Caco-2 (cell line): ENCODE measurements at regions not wholly inside any gene's neighbourhood (a gene's known extent, or its start where the extent isn't known, plus 50 kb on each side); places are given as distances from the start of the nearest gene placed in this dataset.

Experiments
- BruUV-seq: library from RNA; stranded (reverse); fragments of 400-500 nt; replicated peaks from 2 replicates; lab custom pipeline; 2021; lab: Mats Ljungman, UMichigan
- CTCF ChIA-PET: fragments of 300-600 bp; sonication (Branson Sonifier 250); formaldehyde crosslinking; loops from one replicate; lab custom pipeline; 2022; ENCODE audit warnings: antibody characterized with exemption; lab: Charles Lee
- POLR2A ChIA-PET: fragments of 300-600 bp; sonication (Branson Sonifier 250); formaldehyde crosslinking; loops from one replicate; lab custom pipeline; 2022; ENCODE audit warnings: antibody characterized with exemption; lab: Charles Lee
- DNase-seq, 2 experiments: peaks; one replicate each; pipeline versions ENCODE4 v3.0.0 to v3.0.0-alpha.2; 2020 to 2022
- H3K27me3 ChIP-seq: replicated peaks from 2 replicates; pipeline ENCODE4 v1.6.0; 2011; ENCODE audit warnings: low read length; ENCODE audit not compliant: control insufficient read depth, insufficient read depth
- H3K36me3 ChIP-seq: 2 replicates; pipeline ENCODE4 v1.5.1; 2011; ENCODE audit warnings: low read length; ENCODE audit not compliant: control insufficient read depth, insufficient read depth
- H3K4me1 ChIP-seq: fragments of 250-450 bp; sonication (Bioruptor Pico); 2 replicates; pipeline ENCODE4 v1.5.1; 2020; ENCODE audit warnings: mild to moderate bottlenecking
- H3K4me3 ChIP-seq: 2 replicates; pipeline ENCODE4 v1.5.1; 2011; ENCODE audit warnings: low read depth, mild to moderate bottlenecking, control low read depth, low read length
- H3K9me3 ChIP-seq: fragments of 250-450 bp; sonication (Bioruptor Pico); 2 replicates; pipeline ENCODE4 v1.5.1; 2020; ENCODE audit warnings: mild to moderate bottlenecking, moderate library complexity
- H3K27ac Mint-ChIP-seq: one replicate; pipeline ENCODE4 v1.8.0; 2022; ENCODE audit warnings: mixed read lengths; ENCODE audit not compliant: unreplicated experiment
- H3K27me3 Mint-ChIP-seq: one replicate; pipeline ENCODE4 v1.8.0; 2022; ENCODE audit warnings: mixed read lengths; ENCODE audit not compliant: insufficient read depth, unreplicated experiment
- H3K36me3 Mint-ChIP-seq: one replicate; pipeline ENCODE4 v1.8.0; 2022; ENCODE audit warnings: mild to moderate bottlenecking, mixed read lengths; ENCODE audit not compliant: insufficient read depth, unreplicated experiment
- H3K4me1 Mint-ChIP-seq: one replicate; pipeline ENCODE4 v1.8.0; 2022; ENCODE audit warnings: low read depth, mixed read lengths; ENCODE audit not compliant: unreplicated experiment
- H3K4me3 Mint-ChIP-seq: one replicate; pipeline ENCODE4 v1.8.0; 2022; ENCODE audit warnings: mild to moderate bottlenecking, moderate library complexity, mixed read lengths; ENCODE audit not compliant: unreplicated experiment
- H3K9me3 Mint-ChIP-seq: one replicate; pipeline ENCODE4 v1.8.0; 2022; ENCODE audit warnings: mixed read lengths; ENCODE audit not compliant: unreplicated experiment
- CTCF ChIP-seq, 2 experiments: fragments of 200-600 bp in 1 of 2; IDR thresholded peaks; 1 replicate in 1 of 2; 2 replicates in 1 of 2; pipeline versions ENCODE4 v1.5.1 to v1.8.0; 2011 to 2022; ENCODE audit warnings: antibody characterized with exemption in 1 of 2, control low read depth in 1 of 2, inconsistent platforms in 1 of 2, low read depth in 1 of 2, low read length in 1 of 2, mild to moderate bottlenecking in 1 of 2, moderate library complexity in 1 of 2; ENCODE audit not compliant: insufficient read depth in 1 of 2, severe bottlenecking in 1 of 2, unreplicated experiment in 1 of 2
- intact Hi-C: fragments of 100-400 bp; cut with micrococcal nuclease; formaldehyde crosslinking; loops from one replicate; pipeline ENCODE4 v1.10.0; 2022; ENCODE audit not compliant: unreplicated experiment

- H3K4me3 Mint-ChIP-seq, result no peak overlapping the region
- Histone ChIP-seq H3K4me3 (no peak overlapping the region), H3K27me3 (no peaks in the 10 kb centered on the region), H3K4me1 (no peaks in the 10 kb centered on the region), H3K9me3 (no peaks in the 10 kb centered on the region), H3K36me3 (no peaks in the 10 kb centered on the region)
- H3K9me3 Mint-ChIP-seq, result no peaks in the 10 kb centered on the region
- TF ChIP-seq CTCF (IDR thresholded peaks at IDR 0.05; ENCODE audit: insufficient read depth in 1 of 2, low read depth in 1 of 2, low read length in 1 of 2, severe bottlenecking in 1 of 2, unreplicated experiment in 1 of 2), result no peak
- H3K4me1 Mint-ChIP-seq, result no peaks in the 10 kb centered on the region
- POLR2A ChIA-PET, result no interaction called here
- H3K27ac Mint-ChIP-seq, result no peak overlapping the region
- CTCF ChIA-PET, result no interaction called here
- peaks cover 11% of the 10 kb centered on the region for H3K27me3 Mint-ChIP-seq
- intact Hi-C loops, result no loop called here
- no TSS peak for BruUV-seq
- no peak for DNase-seq
- H3K36me3 Mint-ChIP-seq, result no peaks in the 10 kb centered on the region
These were observed 64.2 kb upstream of the COL1A2 start for GRCh38 chr7:94330269-94331020.

GRCh38 chr7:94332571-94332970 lies 62.1 kb upstream of the COL1A2 start:
- intact Hi-C loops, result no loop called here
- ChIA-PET CTCF (no interaction called here), POLR2A (no interaction called here)
- no TSS peak for BruUV-seq
- no peaks in the 10 kb centered on the region for H3K9me3 ChIP-seq
- no peak overlapping the region for H3K4me3 ChIP-seq
- Mint-ChIP-seq H3K27ac (no peak overlapping the region), H3K27me3 (peaks cover 16% of the 10 kb centered on the region), H3K36me3 (no peaks in the 10 kb centered on the region), H3K4me3 (no peak overlapping the region), H3K4me1 (no peaks in the 10 kb centered on the region), H3K9me3 (no peaks in the 10 kb centered on the region)
- no peak for DNase-seq
- H3K4me1 ChIP-seq, result no peaks in the 10 kb centered on the region
- H3K36me3 ChIP-seq, result no peaks in the 10 kb centered on the region
- no peak for TF ChIP-seq CTCF (IDR thresholded peaks at IDR 0.05; ENCODE audit: insufficient read depth in 1 of 2, low read depth in 1 of 2, low read length in 1 of 2, severe bottlenecking in 1 of 2, unreplicated experiment in 1 of 2)
- H3K27me3 ChIP-seq, result no peaks in the 10 kb centered on the region

- no peak for TF ChIP-seq CTCF (IDR thresholded peaks at IDR 0.05; ENCODE audit: insufficient read depth in 1 of 2, low read depth in 1 of 2, low read length in 1 of 2, severe bottlenecking in 1 of 2, unreplicated experiment in 1 of 2)
These were observed 60.9 kb upstream of the COL1A2 start for GRCh38 chr7:94333810-94334209.

More at GRCh38 chr7:94333810-94334209, 60.9 kb upstream of the COL1A2 start:
- no peak for DNase-seq
- no peaks in the 10 kb centered on the region for H3K36me3 ChIP-seq
- Mint-ChIP-seq H3K4me1 (no peaks in the 10 kb centered on the region), H3K9me3 (no peaks in the 10 kb centered on the region), H3K27me3 (peaks cover 16% of the 10 kb centered on the region), H3K36me3 (no peaks in the 10 kb centered on the region), H3K27ac (no peak overlapping the region), H3K4me3 (no peak overlapping the region)
- POLR2A ChIA-PET, result no interaction called here
- no peak overlapping the region for H3K4me3 ChIP-seq
- no peaks in the 10 kb centered on the region for H3K9me3 ChIP-seq
- no peaks in the 10 kb centered on the region for H3K4me1 ChIP-seq
- no peaks in the 10 kb centered on the region for H3K27me3 ChIP-seq
- CTCF ChIA-PET, result no interaction called here
- intact Hi-C loops, result no loop called here
- BruUV-seq, result no TSS peak
